ENCODE measurements at regions not wholly inside any gene's neighbourhood (a gene's known extent, or its start where the extent isn't known, plus 50 kb on each side); places are given as distances from the start of the nearest gene placed in this dataset.
A peak's percentile ranks its signal among the peaks of the same experiment; 100 is the strongest.

GRCh38 chr16:79768276-79768970, 167.9 kb upstream of the MAF start:
- DNase-seq (ENCODE audit: low spot score): no peak
- no peak for FAIRE-seq

- DNase-seq (ENCODE audit: low spot score) (no peak), FAIRE-seq (no peak)
Observed at GRCh38 chr16:79767421-79768275, 167.1 kb upstream of the MAF start.

- DNase-seq (ENCODE audit: low spot score) (no peak), FAIRE-seq (no peak)
Observed at GRCh38 chr16:79765901-79766394, 165.4 kb upstream of the MAF start.

- DNase-seq (ENCODE audit: low spot score): no peak
Observed at GRCh38 chr16:79765431-79765830, 164.9 kb upstream of the MAF start.

GRCh38 chr16:79764415-79765110, 164.0 kb upstream of the MAF start:
- DNase-seq (ENCODE audit: low spot score) (no peak), FAIRE-seq (no peak)

More at GRCh38 chr16:79765431-79765830, 164.9 kb upstream of the MAF start:
- no peak for FAIRE-seq

GRCh38 chr16:79762217-79762616, 161.7 kb upstream of the MAF start:
- DNase-seq (ENCODE audit: low spot score) (no peak), FAIRE-seq (no peak)

GRCh38 chr16:79758615-79759346, 158.2 kb upstream of the MAF start:
- DNase-seq (ENCODE audit: low spot score) (peak; percentile 35), FAIRE-seq (peak; percentile 30)

GRCh38 chr16:79757968-79758367, 157.4 kb upstream of the MAF start:
- FAIRE-seq (no peak), DNase-seq (ENCODE audit: low spot score) (no peak)

GRCh38 chr16:79757163-79757562, 156.6 kb upstream of the MAF start:
- FAIRE-seq (no peak), DNase-seq (ENCODE audit: low spot score) (no peak)

GRCh38 chr16:79756571-79756970, 156.0 kb upstream of the MAF start:
- no peak for FAIRE-seq

GRCh38 chr16:79754501-79754900, 154.0 kb upstream of the MAF start:
- DNase-seq (ENCODE audit: low spot score): no peak
- FAIRE-seq: no peak

More at GRCh38 chr16:79756571-79756970, 156.0 kb upstream of the MAF start:
- no peak for DNase-seq (ENCODE audit: low spot score)

- FAIRE-seq (no peak), DNase-seq (ENCODE audit: low spot score) (no peak)
Observed at GRCh38 chr16:79754081-79754480, 153.5 kb upstream of the MAF start.

- FAIRE-seq: no peak
Observed at GRCh38 chr16:79753286-79753685, 152.7 kb upstream of the MAF start.

GRCh38 chr16:79752396-79752795, 151.9 kb upstream of the MAF start:
- no peak for DNase-seq (ENCODE audit: low spot score)
- no peak for FAIRE-seq

More at GRCh38 chr16:79753286-79753685, 152.7 kb upstream of the MAF start:
- DNase-seq (ENCODE audit: low spot score): no peak

GRCh38 chr16:79751471-79752184, 151.1 kb upstream of the MAF start:
- no peak for FAIRE-seq
- no peak for DNase-seq (ENCODE audit: low spot score)

- FAIRE-seq (no peak), DNase-seq (ENCODE audit: low spot score) (no peak)
Observed at GRCh38 chr16:79750311-79750710, 149.8 kb upstream of the MAF start.

GRCh38 chr16:79748629-79749028, 148.1 kb upstream of the MAF start:
- no peak for FAIRE-seq
- DNase-seq (ENCODE audit: low spot score): no peak

GRCh38 chr16:79747688-79748087, 147.2 kb upstream of the MAF start:
- FAIRE-seq (no peak), DNase-seq (ENCODE audit: low spot score) (no peak)

- DNase-seq (ENCODE audit: low spot score): no peak
- FAIRE-seq: peak; percentile 44
Observed at GRCh38 chr16:79740252-79740651, 139.7 kb upstream of the MAF start.

- no peak for FAIRE-seq
- DNase-seq (ENCODE audit: low spot score): no peak
Observed at GRCh38 chr16:79735271-79735670, 134.7 kb upstream of the MAF start.
